ENCODE measurements at regions not wholly inside any gene's neighbourhood (a gene's known extent, or its start where the extent isn't known, plus 50 kb on each side); places are given as distances from the start of the nearest gene placed in this dataset.
"Not testable (repeated sequence)": the region's sequence is repeated elsewhere in the genome, so short reads cannot be mapped to it uniquely, and the experiment has no call there.

DNA sequence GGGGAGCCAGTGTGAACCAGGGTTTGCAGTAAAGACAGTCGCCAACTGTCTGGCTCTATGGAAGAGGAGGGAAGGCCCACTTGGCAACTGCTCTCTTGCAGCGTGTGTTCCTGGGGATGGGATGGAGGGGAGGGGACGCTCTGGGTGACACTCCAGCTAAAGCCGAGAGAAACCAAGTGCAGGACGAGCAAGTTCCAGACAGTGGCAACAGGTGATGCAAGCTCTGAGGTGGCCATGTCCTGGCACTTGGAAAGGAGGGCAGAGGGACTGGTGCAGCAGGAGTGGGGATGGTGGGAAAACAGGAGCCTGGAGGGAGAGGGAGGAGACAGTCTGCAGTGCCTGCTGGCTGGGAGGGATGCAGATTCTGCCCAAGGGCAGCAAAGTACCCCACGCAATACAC is 127.0 kb upstream of the ALDH3B2 start:
- CTCF ChIA-PET: interaction anchor here (0.9 to 1.3 kb wide), 3 partner anchors 173 to 400 kb away, joined by 3 read pairs; partner anchors contain the start of gene PPP1CA
- DNase-seq (ENCODE audit: low read depth, low spot score); H3K4me3 ChIP-seq (ENCODE audit: low read depth, low read length); POLR2A ChIA-PET: not testable (repeated sequence)

- POLR2A ChIA-PET; H3K4me3 ChIP-seq (ENCODE audit: low read depth, low read length); DNase-seq (ENCODE audit: low read depth, low spot score): not testable (repeated sequence)
- CTCF ChIA-PET: interaction anchor here (0.9 to 1.3 kb wide), 3 partner anchors 172 to 399 kb away, joined by 3 read pairs; partner anchors contain the start of gene PPP1CA
Observed at GRCh38 chr11:67800591-67800990, 126.2 kb upstream of the ALDH3B2 start.

GRCh38 chr11:67799808-67800207 is 125.4 kb upstream of the ALDH3B2 start:
- POLR2A ChIA-PET; H3K4me3 ChIP-seq (ENCODE audit: low read depth, low read length); DNase-seq (ENCODE audit: low read depth, low spot score): not testable (repeated sequence)
- CTCF ChIA-PET: interaction anchor here (2.3 kb wide), 1 partner anchor 171 kb away, joined by 6 read pairs; the partner anchor contains the start of gene NUDT8

DNA sequence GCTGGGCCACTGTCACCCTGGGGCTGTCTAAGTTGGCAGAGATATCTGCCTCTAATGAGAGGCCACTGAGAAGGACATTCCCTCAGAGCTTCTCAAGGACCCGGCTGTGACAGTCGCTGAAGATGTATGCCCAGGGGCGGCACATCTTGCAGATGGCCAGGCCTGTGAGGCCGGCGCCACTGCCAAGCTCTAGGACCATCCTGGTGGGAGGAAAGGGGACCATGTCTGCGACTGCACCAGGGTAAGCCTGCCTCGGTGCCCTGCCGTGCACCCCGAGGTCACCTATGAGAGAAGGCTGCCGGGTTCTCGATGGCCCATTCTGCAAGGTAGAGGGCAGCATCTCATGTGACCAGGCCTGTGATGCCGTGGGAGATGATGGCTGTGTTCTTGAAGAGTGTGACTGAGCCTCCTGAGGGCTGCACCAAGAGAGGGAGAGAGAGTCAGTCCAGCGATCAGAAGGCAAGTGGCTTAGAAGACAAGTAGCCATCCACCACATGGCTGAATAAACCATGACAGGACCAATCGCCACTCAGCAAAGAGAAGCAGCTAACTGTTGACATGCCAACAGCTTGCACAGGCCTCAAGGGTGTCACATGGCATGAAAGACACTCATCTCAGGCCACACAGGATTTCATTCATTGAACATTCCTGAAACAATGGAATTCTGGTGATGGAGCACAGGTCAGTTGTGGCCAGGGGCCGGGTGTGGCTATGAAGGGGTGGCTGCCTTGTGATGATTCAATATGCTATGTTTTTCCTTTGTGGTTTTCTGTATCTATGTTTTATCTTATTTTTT is 123.5 kb upstream of the ALDH3B2 start:
- DNase-seq (ENCODE audit: low read depth, low spot score); H3K4me3 ChIP-seq (ENCODE audit: low read depth, low read length); POLR2A ChIA-PET: not testable (repeated sequence)
- CTCF ChIA-PET: interaction anchor here (2.3 kb wide), 1 partner anchor 169 kb away, joined by 6 read pairs; the partner anchor contains the start of gene NUDT8

GRCh38 chr11:67795746-67796145 is 121.3 kb upstream of the ALDH3B2 start:
- POLR2A ChIA-PET: no interaction called here
- no peak for DNase-seq (ENCODE audit: low read depth, low spot score)
- TF ChIP-seq, protein P1, sequence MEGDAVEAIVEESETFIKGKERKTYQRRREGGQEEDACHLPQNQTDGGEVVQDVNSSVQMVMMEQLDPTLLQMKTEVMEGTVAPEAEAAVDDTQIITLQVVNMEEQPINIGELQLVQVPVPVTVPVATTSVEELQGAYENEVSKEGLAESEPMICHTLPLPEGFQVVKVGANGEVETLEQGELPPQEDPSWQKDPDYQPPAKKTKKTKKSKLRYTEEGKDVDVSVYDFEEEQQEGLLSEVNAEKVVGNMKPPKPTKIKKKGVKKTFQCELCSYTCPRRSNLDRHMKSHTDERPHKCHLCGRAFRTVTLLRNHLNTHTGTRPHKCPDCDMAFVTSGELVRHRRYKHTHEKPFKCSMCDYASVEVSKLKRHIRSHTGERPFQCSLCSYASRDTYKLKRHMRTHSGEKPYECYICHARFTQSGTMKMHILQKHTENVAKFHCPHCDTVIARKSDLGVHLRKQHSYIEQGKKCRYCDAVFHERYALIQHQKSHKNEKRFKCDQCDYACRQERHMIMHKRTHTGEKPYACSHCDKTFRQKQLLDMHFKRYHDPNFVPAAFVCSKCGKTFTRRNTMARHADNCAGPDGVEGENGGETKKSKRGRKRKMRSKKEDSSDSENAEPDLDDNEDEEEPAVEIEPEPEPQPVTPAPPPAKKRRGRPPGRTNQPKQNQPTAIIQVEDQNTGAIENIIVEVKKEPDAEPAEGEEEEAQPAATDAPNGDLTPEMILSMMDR (IDR thresholded peaks at IDR 0.05; ENCODE audit: insufficient read depth, low read length, missing control alignments): no peak
- CTCF ChIA-PET: no interaction called here
- no peak overlapping the region for H3K4me3 ChIP-seq (ENCODE audit: low read depth, low read length)

DNA sequence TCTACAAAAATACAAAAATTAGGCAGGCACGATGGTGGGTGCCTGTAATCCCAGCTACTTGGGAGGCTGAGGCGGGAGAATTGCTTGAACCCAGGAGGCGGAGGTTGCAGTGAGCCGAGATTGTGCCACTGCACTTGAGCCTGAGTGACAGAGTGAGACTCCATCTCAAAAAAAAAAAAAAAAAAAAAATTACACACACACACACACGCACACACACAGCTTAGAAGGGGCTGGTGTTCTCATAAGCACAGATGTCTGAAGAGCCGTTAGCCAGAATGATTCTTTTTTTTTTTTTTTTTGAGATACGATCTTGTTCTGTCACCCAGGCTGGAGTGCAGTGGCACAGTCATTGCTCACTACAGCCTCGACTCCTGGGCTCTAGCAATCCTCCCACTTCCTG is 119.3 kb upstream of the ALDH3B2 start:
- CTCF ChIA-PET: interaction anchor here (1.7 kb wide), 1 partner anchor 166 kb away, joined by 4 read pairs; no protein-coding TSS in a partner anchor
- DNase-seq (ENCODE audit: low read depth, low spot score); H3K4me3 ChIP-seq (ENCODE audit: low read depth, low read length); POLR2A ChIA-PET: not testable (repeated sequence)

- POLR2A ChIA-PET; DNase-seq (ENCODE audit: low read depth, low spot score); H3K4me3 ChIP-seq (ENCODE audit: low read depth, low read length): not testable (repeated sequence)
- TF ChIP-seq, protein P1 (IDR thresholded peaks at IDR 0.05; ENCODE audit: insufficient read depth, low read length, missing control alignments): peak; percentile 24
- CTCF ChIA-PET: interaction anchor here (1.0 to 1.7 kb wide), 2 partner anchors 164 to 165 kb away, joined by 4 read pairs; no protein-coding TSS in a partner anchor
Observed at GRCh38 chr11:67792273-67792990, 118.0 kb upstream of the ALDH3B2 start.

GRCh38 chr11:67791598-67792170 is 117.3 kb upstream of the ALDH3B2 start:
- CTCF ChIA-PET: interaction anchor here (1.0 kb wide), 1 partner anchor 163 kb away, joined by 4 read pairs; no protein-coding TSS in a partner anchor

GRCh38 chr11:67788341-67788695 is 113.9 kb upstream of the ALDH3B2 start:
- H3K4me3 ChIP-seq (ENCODE audit: low read depth, low read length); CTCF ChIA-PET; POLR2A ChIA-PET; DNase-seq (ENCODE audit: low read depth, low spot score): not testable (repeated sequence)

More at GRCh38 chr11:67791598-67792170, 117.3 kb upstream of the ALDH3B2 start:
- DNase-seq (ENCODE audit: low read depth, low spot score); POLR2A ChIA-PET; H3K4me3 ChIP-seq (ENCODE audit: low read depth, low read length): not testable (repeated sequence)

GRCh38 chr11:67787681-67788340 is 113.4 kb upstream of the ALDH3B2 start:
- POLR2A ChIA-PET; H3K4me3 ChIP-seq (ENCODE audit: low read depth, low read length); CTCF ChIA-PET; DNase-seq (ENCODE audit: low read depth, low spot score): not testable (repeated sequence)

DNA sequence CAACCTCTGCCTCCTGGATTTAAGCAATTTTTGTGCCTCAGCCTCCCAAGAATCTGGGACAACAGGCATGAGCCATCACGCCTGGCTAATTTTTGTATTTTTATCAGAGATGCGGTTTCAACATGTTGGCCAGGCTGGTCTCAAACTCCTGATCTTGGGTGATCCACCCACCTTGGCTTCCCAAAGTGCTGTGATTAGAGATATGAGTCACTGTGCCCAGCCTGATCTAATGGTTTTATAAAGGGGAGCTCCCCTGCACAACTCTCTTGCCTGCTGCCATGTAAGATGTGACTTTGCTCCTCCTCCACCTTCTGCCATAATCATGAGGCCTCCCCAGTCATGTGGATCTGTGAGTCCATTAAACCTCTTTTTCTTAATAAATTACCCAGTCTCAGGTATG is 107.5 kb upstream of the ALDH3B2 start:
- POLR2A ChIA-PET; DNase-seq (ENCODE audit: low read depth, low spot score); H3K4me3 ChIP-seq (ENCODE audit: low read depth, low read length); CTCF ChIA-PET: not testable (repeated sequence)

DNA sequence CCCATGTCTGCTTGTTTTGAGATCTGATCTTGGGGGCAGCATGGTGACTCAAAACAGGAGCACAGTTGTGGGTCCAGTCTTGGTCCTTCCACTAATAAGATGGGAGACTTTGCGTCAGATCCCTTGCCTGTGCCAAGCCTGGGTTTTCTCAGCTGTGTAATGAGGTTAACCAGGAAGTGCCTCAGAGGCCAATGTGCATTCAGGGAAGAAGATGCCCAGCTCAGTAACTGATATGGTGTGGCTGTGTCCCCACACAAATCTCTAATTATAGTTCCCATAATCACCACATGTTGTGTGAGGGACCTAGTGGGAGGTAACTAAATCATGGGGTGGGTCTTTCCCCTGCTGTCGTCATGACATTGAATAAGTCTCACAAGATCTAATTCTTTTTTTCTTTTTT is 107.1 kb upstream of the ALDH3B2 start:
- H3K4me3 ChIP-seq (ENCODE audit: low read depth, low read length); DNase-seq (ENCODE audit: low read depth, low spot score); CTCF ChIA-PET; POLR2A ChIA-PET: not testable (repeated sequence)
